LNCaP clone FGC (cell line): ENCODE measurements at regions not wholly inside any gene's neighbourhood (a gene's known extent, or its start where the extent isn't known, plus 50 kb on each side); places are given as distances from the start of the nearest gene placed in this dataset.

Source experiments
- DNase-seq: peaks from one replicate; pipeline ENCODE4 v3.0.0-alpha.2; 2011; ENCODE audit warnings: low read depth
- H3K4me3 ChIP-seq: 2 replicates; pipeline ENCODE4 v1.5.1; 2011; ENCODE audit warnings: mild to moderate bottlenecking, low read depth, low read length, control low read depth
- TF ChIP-seq, protein P1 (sequence below): IDR thresholded peaks from 2 replicates; pipeline ENCODE4 v1.5.1; 2012; ENCODE audit warnings: mild to moderate bottlenecking; ENCODE audit not compliant: control insufficient read depth, insufficient read depth; ENCODE audit errors: extremely low read depth

- TF ChIP-seq, protein P1, sequence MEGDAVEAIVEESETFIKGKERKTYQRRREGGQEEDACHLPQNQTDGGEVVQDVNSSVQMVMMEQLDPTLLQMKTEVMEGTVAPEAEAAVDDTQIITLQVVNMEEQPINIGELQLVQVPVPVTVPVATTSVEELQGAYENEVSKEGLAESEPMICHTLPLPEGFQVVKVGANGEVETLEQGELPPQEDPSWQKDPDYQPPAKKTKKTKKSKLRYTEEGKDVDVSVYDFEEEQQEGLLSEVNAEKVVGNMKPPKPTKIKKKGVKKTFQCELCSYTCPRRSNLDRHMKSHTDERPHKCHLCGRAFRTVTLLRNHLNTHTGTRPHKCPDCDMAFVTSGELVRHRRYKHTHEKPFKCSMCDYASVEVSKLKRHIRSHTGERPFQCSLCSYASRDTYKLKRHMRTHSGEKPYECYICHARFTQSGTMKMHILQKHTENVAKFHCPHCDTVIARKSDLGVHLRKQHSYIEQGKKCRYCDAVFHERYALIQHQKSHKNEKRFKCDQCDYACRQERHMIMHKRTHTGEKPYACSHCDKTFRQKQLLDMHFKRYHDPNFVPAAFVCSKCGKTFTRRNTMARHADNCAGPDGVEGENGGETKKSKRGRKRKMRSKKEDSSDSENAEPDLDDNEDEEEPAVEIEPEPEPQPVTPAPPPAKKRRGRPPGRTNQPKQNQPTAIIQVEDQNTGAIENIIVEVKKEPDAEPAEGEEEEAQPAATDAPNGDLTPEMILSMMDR, result no peak
- no peak for DNase-seq
- H3K4me3 ChIP-seq, result no peak overlapping the region
These were observed 629.6 kb downstream of the FSCB start for GRCh38 chr14:43877351-43877960.

DNA sequence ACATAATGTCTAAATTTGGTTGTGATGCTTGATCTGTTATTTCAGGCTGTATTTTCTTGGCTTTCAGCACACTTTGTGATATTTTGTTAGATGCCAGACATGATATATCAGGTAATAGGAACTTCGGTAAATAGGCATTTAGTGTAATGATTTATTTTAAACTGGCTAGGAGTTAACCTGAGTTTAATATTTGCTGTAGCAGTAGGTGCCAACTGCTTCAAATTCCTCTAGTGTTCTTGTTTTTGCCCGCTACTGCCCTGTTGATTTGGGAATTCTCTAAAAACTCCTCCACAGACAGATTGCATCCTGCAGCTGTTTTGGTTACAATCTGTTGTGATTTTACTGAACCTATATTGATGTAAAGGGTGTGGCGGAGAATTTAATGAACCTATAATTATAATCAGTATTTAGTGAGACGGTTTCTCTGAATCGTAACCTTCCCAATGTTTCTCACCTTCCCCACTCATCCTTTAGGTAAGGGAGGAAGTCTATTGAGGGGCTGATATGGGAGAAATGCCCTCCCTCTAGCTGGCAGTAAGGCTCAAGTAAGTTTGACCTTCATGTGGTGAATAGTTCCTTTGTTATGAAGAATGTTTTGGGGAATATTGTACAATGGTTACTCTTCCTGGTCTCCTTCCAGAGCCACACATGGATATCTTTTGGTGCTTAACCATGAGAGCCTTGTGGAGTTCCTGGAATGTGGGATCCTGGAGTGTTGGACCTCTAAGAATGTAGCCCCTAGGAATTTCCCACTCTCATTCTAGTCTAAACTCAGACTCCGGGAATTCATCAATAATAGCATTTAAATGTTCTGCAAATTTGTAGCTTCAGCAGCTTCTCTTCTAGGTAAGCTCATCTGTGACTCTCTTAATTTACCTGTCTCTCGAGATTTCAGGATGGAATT is 634.1 kb downstream of the FSCB start:
- DNase-seq, result no peak
- H3K4me3 ChIP-seq, result no peak overlapping the region

DNA sequence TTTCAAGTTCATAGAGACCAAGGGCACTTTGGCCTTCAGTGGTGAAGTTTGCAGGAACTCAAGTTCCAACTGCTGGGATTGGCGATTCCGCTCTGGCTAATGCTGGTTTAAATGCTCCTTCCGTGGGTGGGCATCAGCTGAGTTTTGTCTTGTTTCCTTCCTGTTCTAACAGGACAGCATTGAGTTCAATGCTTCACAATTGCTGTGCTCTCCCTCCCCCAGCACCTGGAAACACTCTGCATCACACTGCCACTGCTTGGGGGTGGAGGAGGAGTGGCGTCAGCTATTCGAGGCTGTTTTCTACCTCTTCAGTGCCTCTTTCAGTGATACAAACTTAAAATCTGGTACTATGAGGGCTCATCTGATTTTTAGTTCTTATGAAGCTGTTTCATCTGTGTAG is 634.9 kb downstream of the FSCB start:
- no peak for DNase-seq
- no peak overlapping the region for H3K4me3 ChIP-seq
- TF ChIP-seq, protein P1, result no peak

More for the DNA sequence above, 634.1 kb downstream of the FSCB start:
- TF ChIP-seq, protein P1, result no peak

DNA sequence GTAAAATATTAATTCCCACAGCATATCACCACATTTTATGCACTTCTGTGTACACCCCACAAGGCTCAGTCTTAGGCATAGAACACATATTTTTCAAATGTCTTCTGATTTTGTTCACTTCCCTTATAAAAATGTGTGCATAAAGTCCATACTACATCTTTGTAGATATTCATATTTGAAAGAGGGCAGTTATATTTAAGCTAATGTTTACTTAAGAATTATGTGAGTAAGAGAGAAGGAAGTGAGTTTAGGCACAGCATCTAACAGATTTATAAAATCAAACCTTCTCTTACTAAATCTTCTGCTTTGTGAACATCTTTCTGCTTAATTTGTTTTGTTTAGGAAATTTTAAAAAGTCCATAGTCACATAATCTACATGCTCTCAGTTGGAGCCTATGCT is 648.1 kb downstream of the FSCB start:
- no peak for DNase-seq
- TF ChIP-seq, protein P1, result no peak

DNA sequence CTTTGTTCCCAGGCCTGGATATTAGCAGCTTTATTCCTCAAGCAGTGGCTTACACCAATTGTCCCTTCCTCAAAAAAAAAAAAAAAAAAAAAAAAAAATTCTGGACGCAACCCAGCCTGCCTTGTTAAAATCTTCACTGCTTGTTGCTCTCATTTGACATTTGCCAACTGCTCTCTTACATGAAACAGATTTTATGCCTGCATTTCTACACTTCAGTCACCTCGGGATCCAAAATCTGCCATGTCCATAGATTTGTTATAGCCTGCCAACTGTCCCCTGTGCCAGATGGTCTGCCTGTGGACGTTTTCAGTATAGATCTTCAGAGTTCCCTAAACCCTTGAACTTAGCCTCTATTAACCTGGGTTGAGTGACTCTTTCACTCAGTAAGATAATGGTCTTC is 651.5 kb downstream of the FSCB start:
- TF ChIP-seq, protein P1, result no peak
- DNase-seq, result no peak
- no peak overlapping the region for H3K4me3 ChIP-seq

More for the DNA sequence above, 648.1 kb downstream of the FSCB start:
- no peak overlapping the region for H3K4me3 ChIP-seq

DNA sequence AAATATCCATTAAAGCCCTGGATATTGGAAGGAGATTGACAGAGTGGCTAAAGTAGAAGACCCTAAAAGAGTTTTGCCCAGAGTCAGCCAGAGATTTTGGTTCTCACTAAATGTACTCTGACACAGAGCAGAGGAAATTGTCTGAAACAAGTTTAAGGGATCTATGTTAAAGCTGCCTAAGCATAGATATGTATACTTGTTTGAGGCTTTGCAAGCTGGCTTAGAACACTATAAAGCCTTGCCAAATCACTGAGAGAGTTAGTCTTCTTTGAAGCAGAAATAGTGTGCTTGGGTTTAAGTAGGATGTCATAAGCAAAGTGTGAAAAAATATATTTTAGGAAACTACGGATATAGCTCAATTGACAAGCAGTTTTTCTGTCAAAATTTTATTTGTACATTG is 653.5 kb downstream of the FSCB start:
- H3K4me3 ChIP-seq, result no peak overlapping the region
- TF ChIP-seq, protein P1, result no peak
- DNase-seq, result no peak
